ENCODE measurements at regions not wholly inside any gene's neighbourhood (a gene's known extent, or its start where the extent isn't known, plus 50 kb on each side); places are given as distances from the start of the nearest gene placed in this dataset.

DNA sequence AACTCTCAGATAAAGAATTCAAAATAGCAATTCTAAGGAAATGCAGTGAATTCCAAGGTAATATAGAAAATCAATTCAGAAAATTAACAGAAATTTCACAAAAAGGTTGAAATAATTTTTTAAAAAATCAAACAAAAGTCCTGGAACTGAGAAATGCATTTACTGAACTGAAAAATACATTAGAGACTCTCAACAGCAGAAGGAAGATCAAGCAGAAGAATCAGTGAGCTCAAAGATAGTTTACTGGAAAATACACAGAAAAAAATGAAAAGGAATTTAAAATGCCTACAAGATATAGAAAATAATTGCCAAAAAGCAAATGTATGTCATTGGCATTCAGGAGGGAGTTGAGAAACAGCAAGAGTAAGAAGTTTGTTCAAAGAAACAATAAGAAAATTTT is 107.3 kb downstream of the BUD13 start:
- H3K27ac Mint-ChIP-seq: no peak overlapping the region
- intact Hi-C loops (cut with micrococcal nuclease): no loop called here
- Histone ChIP-seq H3K4me1 (ENCODE audit: control insufficient read depth, insufficient read depth, low read length) (no peaks in the 10 kb centered on the region), H3K27ac (ENCODE audit: low read length) (no peak overlapping the region), H3K9me3 (ENCODE audit: control insufficient read depth, insufficient read depth, low read length) (peaks cover 9% of the 10 kb centered on the region), H3K4me3 (ENCODE audit: low read length) (no peak overlapping the region), H3K36me3 (ENCODE audit: control insufficient read depth, insufficient read depth, low read length) (no peaks in the 10 kb centered on the region), H3K27me3 (ENCODE audit: control insufficient read depth, insufficient read depth, low read length) (peaks cover 2% of the 10 kb centered on the region)
- peaks cover 2 to 14% of the 10 kb centered on the region in 2 donors for H3K9me3 Mint-ChIP-seq
- peaks cover 13% of the 10 kb centered on the region for H3K36me3 Mint-ChIP-seq
- H3K4me1 Mint-ChIP-seq: no peaks in the 10 kb centered on the region
- no peak overlapping the region for H3K4me3 Mint-ChIP-seq
- ATAC-seq: no peak
- peaks cover 29 to 38% of the 10 kb centered on the region in 2 donors for H3K27me3 Mint-ChIP-seq (ENCODE audit: low read depth in 2 of 2)
- TF ChIP-seq, protein P1, sequence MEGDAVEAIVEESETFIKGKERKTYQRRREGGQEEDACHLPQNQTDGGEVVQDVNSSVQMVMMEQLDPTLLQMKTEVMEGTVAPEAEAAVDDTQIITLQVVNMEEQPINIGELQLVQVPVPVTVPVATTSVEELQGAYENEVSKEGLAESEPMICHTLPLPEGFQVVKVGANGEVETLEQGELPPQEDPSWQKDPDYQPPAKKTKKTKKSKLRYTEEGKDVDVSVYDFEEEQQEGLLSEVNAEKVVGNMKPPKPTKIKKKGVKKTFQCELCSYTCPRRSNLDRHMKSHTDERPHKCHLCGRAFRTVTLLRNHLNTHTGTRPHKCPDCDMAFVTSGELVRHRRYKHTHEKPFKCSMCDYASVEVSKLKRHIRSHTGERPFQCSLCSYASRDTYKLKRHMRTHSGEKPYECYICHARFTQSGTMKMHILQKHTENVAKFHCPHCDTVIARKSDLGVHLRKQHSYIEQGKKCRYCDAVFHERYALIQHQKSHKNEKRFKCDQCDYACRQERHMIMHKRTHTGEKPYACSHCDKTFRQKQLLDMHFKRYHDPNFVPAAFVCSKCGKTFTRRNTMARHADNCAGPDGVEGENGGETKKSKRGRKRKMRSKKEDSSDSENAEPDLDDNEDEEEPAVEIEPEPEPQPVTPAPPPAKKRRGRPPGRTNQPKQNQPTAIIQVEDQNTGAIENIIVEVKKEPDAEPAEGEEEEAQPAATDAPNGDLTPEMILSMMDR (IDR thresholded peaks at IDR 0.05): no peak
- no peak for DNase-seq

DNA sequence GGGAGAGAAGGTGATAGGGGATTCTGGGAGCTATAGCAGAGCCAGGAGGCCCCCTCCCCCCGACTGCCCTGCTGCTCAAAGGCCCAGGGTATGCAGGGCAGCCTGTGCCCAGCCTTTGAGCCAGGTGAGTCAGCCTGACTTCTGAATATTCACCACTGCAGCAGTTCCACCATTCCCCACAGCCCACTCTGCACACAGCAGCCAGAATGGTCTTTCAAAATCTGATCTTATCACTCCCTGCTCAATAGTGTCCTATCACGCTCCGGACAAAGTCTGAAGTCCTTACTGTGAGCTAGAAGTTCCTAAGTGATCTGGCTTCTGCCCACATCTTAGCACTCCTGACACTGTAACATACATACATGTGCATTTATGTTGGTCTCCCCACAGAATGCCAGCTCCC is 111.7 kb downstream of the BUD13 start:
- Histone ChIP-seq H3K4me1 (ENCODE audit: control insufficient read depth, insufficient read depth, low read length) (no peaks in the 10 kb centered on the region), H3K9me3 (ENCODE audit: control insufficient read depth, insufficient read depth, low read length) (peaks cover 9% of the 10 kb centered on the region), H3K36me3 (ENCODE audit: control insufficient read depth, insufficient read depth, low read length) (no peaks in the 10 kb centered on the region), H3K4me3 (ENCODE audit: low read length) (no peak overlapping the region), H3K27ac (ENCODE audit: low read length) (no peak overlapping the region), H3K27me3 (ENCODE audit: control insufficient read depth, insufficient read depth, low read length) (peaks cover 2% of the 10 kb centered on the region)
- no peaks in the 10 kb centered on the region for H3K4me1 Mint-ChIP-seq
- intact Hi-C loops (cut with micrococcal nuclease): no loop called here
- 75% methylated on average over 3 of the region's 3 CpGs for WGBS (ENCODE audit: insufficient coverage)
- no peak for DNase-seq
- H3K9me3 Mint-ChIP-seq: peaks cover 2 to 9% of the 10 kb centered on the region in 2 donors
- H3K36me3 Mint-ChIP-seq: peaks cover 10% of the 10 kb centered on the region
- ATAC-seq: no peak
- H3K4me3 Mint-ChIP-seq: no peak overlapping the region
- no peak overlapping the region for H3K27ac Mint-ChIP-seq
- peaks cover 33 to 48% of the 10 kb centered on the region in 2 donors for H3K27me3 Mint-ChIP-seq (ENCODE audit: low read depth in 2 of 2)
- TF ChIP-seq, protein P1 (IDR thresholded peaks at IDR 0.05): no peak

DNA sequence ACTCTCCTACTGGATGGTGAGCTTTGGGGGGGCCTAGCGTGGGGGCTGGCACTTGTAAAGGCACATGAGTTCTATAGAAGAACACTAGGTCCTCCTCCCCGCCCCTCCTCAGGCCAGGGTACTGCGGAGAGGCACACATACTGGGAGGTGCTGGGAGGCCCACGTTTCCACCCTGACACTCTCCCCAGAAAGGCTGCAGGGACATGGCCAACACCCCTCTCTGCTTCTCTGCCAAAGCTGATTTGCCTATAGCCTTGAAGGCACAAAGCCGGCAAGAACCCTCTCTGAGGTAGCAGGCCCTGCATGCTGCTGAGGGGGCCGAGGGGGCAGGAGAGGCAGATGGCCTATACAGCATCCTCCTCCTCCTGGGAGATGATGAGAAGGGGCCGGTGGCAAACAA is 112.8 kb downstream of the BUD13 start:
- DNase-seq (no peak), ATAC-seq (no peak)
- Mint-ChIP-seq H3K27ac (no peak overlapping the region), H3K27me3 (ENCODE audit: low read depth in 2 of 2) (peaks cover 28 to 43% of the 10 kb centered on the region in 2 donors), H3K4me1 (no peaks in the 10 kb centered on the region), H3K36me3 (no peaks in the 10 kb centered on the region), H3K9me3 (peaks cover 0 to under 1% of the 10 kb centered on the region in 2 donors), H3K4me3 (no peak overlapping the region)
- Histone ChIP-seq H3K9me3 (ENCODE audit: control insufficient read depth, insufficient read depth, low read length) (peaks cover 4% of the 10 kb centered on the region), H3K27me3 (ENCODE audit: control insufficient read depth, insufficient read depth, low read length) (peaks cover 2% of the 10 kb centered on the region), H3K4me1 (ENCODE audit: control insufficient read depth, insufficient read depth, low read length) (no peaks in the 10 kb centered on the region), H3K27ac (ENCODE audit: low read length) (no peak overlapping the region), H3K36me3 (ENCODE audit: control insufficient read depth, insufficient read depth, low read length) (no peaks in the 10 kb centered on the region), H3K4me3 (ENCODE audit: low read length) (no peak overlapping the region)
- intact Hi-C loops (cut with micrococcal nuclease): no loop called here
- TF ChIP-seq, protein P1 (IDR thresholded peaks at IDR 0.05): no peak
- 75% methylated on average over 7 of the region's 7 CpGs for WGBS (ENCODE audit: insufficient coverage)

DNA sequence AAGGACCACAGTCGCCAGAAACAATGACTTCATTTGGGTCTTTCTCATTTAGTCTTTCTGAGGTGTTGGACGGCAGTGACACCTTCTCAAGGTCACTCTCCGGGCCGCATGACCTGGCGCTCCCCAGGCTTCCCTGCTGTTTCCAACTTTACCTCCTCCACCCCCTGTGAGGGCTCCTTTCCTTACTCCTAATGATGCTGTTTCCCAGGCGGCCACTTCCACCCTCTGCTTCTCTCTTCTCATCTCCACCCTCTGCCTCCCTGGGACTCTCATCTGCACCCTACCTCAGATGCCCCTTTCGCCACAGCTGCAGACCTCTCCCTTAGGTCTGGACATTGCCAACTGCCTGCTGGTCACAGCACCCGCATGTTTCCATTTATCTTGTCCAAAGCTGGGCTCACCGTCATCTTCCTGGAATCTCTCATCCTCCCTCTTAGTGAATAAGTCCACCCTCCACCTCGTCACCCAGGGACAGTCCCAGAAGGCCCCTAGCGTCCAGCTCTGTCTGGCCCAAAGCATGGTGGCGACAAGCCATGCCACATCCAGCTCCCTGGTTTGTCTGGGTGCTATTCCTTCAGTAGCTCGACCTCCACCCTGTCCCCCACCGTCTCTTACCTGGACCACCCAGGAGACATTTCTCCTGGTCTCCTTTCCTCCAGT is 113.8 kb downstream of the BUD13 start:
- intact Hi-C loops (cut with micrococcal nuclease): no loop called here
- Mint-ChIP-seq H3K27ac (no peak overlapping the region), H3K27me3 (ENCODE audit: low read depth in 2 of 2) (peaks cover 28 to 43% of the 10 kb centered on the region in 2 donors), H3K4me1 (no peaks in the 10 kb centered on the region), H3K4me3 (no peak overlapping the region), H3K9me3 (no peaks in the 10 kb centered on the region), H3K36me3 (no peaks in the 10 kb centered on the region)
- TF ChIP-seq, protein P1 (IDR thresholded peaks at IDR 0.05): no peak
- Histone ChIP-seq H3K36me3 (ENCODE audit: control insufficient read depth, insufficient read depth, low read length) (no peaks in the 10 kb centered on the region), H3K4me3 (ENCODE audit: low read length) (no peak overlapping the region), H3K9me3 (ENCODE audit: control insufficient read depth, insufficient read depth, low read length) (no peaks in the 10 kb centered on the region), H3K27me3 (ENCODE audit: control insufficient read depth, insufficient read depth, low read length) (peaks cover 2% of the 10 kb centered on the region), H3K27ac (ENCODE audit: low read length) (no peak overlapping the region), H3K4me1 (ENCODE audit: control insufficient read depth, insufficient read depth, low read length) (no peaks in the 10 kb centered on the region)
- no peak for ATAC-seq
- 83% methylated on average over 14 of the region's 14 CpGs for WGBS (ENCODE audit: insufficient coverage)
- no peak for DNase-seq
